Liver (tissue), 3 donors: ENCODE measurements at regions not wholly inside any gene's neighbourhood (a gene's known extent, or its start where the extent isn't known, plus 50 kb on each side); places are given as distances from the start of the nearest gene placed in this dataset.

Experiments used
- JUND ChIP-seq, 2 donors: IDR thresholded peaks; 2 replicates each; pipeline ENCODE4 v1.6.1; 2016; ENCODE audit warnings: antibody characterized with exemption in 2 of 2
- RAD21 ChIP-seq, 2 donors: IDR thresholded peaks; 2 replicates each; pipeline ENCODE4 v1.6.1; 2016; ENCODE audit warnings: antibody characterized with exemption in 2 of 2, mild to moderate bottlenecking in 2 of 2
- SP1 ChIP-seq: IDR thresholded peaks from 2 replicates; pipeline ENCODE4 v1.6.1; 2018; ENCODE audit warnings: antibody characterized with exemption, mild to moderate bottlenecking
- TF ChIP-seq, protein P1 (sequence below): fragments of 150-350 bp; IDR thresholded peaks from 2 replicates; pipeline ENCODE4 v1.5.1; 2017; ENCODE audit warnings: improper control_type of control experiment, low read depth, low read length; ENCODE audit not compliant: missing input control
- TF ChIP-seq, protein P2 (sequence below): IDR thresholded peaks from 2 replicates; pipeline ENCODE4 v1.6.1; 2016; ENCODE audit warnings: antibody characterized with exemption, mild to moderate bottlenecking
- TF ChIP-seq, protein P3 (sequence below): IDR thresholded peaks from 2 replicates; pipeline ENCODE4 v1.6.1; 2016; ENCODE audit warnings: antibody characterized with exemption
- donor health status: healthy.
- donor health status: healthy.

DNA sequence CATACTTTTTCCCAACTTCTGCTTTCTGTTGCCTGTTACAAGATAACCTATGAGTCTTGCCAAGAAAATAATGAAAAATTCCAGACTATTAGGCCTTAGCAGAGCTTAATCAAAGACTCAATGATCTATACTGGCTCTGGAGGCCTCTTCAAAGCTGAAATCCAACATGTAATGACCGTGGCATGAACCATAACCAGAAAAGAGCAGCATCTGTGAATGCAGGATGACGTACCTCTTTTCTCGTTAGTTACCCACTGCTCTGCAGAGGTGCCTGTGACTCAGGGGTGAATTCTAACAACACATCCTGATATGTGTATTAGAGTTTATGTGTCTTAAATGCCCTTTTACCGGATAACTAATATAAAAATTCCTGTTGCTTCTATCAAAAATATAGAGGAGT, 645.4 kb downstream of the PRELID2 start:
- TF ChIP-seq, protein P1, sequence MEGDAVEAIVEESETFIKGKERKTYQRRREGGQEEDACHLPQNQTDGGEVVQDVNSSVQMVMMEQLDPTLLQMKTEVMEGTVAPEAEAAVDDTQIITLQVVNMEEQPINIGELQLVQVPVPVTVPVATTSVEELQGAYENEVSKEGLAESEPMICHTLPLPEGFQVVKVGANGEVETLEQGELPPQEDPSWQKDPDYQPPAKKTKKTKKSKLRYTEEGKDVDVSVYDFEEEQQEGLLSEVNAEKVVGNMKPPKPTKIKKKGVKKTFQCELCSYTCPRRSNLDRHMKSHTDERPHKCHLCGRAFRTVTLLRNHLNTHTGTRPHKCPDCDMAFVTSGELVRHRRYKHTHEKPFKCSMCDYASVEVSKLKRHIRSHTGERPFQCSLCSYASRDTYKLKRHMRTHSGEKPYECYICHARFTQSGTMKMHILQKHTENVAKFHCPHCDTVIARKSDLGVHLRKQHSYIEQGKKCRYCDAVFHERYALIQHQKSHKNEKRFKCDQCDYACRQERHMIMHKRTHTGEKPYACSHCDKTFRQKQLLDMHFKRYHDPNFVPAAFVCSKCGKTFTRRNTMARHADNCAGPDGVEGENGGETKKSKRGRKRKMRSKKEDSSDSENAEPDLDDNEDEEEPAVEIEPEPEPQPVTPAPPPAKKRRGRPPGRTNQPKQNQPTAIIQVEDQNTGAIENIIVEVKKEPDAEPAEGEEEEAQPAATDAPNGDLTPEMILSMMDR = no peak
- TF ChIP-seq JUND (IDR thresholded peaks at IDR 0.05) (no peak), RAD21 (IDR thresholded peaks at IDR 0.05) (no peak), SP1 (no peak)
- TF ChIP-seq, protein P2, sequence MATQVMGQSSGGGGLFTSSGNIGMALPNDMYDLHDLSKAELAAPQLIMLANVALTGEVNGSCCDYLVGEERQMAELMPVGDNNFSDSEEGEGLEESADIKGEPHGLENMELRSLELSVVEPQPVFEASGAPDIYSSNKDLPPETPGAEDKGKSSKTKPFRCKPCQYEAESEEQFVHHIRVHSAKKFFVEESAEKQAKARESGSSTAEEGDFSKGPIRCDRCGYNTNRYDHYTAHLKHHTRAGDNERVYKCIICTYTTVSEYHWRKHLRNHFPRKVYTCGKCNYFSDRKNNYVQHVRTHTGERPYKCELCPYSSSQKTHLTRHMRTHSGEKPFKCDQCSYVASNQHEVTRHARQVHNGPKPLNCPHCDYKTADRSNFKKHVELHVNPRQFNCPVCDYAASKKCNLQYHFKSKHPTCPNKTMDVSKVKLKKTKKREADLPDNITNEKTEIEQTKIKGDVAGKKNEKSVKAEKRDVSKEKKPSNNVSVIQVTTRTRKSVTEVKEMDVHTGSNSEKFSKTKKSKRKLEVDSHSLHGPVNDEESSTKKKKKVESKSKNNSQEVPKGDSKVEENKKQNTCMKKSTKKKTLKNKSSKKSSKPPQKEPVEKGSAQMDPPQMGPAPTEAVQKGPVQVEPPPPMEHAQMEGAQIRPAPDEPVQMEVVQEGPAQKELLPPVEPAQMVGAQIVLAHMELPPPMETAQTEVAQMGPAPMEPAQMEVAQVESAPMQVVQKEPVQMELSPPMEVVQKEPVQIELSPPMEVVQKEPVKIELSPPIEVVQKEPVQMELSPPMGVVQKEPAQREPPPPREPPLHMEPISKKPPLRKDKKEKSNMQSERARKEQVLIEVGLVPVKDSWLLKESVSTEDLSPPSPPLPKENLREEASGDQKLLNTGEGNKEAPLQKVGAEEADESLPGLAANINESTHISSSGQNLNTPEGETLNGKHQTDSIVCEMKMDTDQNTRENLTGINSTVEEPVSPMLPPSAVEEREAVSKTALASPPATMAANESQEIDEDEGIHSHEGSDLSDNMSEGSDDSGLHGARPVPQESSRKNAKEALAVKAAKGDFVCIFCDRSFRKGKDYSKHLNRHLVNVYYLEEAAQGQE = no peak
- TF ChIP-seq, protein P3, sequence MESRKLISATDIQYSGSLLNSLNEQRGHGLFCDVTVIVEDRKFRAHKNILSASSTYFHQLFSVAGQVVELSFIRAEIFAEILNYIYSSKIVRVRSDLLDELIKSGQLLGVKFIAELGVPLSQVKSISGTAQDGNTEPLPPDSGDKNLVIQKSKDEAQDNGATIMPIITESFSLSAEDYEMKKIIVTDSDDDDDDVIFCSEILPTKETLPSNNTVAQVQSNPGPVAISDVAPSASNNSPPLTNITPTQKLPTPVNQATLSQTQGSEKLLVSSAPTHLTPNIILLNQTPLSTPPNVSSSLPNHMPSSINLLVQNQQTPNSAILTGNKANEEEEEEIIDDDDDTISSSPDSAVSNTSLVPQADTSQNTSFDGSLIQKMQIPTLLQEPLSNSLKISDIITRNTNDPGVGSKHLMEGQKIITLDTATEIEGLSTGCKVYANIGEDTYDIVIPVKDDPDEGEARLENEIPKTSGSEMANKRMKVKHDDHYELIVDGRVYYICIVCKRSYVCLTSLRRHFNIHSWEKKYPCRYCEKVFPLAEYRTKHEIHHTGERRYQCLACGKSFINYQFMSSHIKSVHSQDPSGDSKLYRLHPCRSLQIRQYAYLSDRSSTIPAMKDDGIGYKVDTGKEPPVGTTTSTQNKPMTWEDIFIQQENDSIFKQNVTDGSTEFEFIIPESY = no peak
